DOHH2 (cell line): ENCODE measurements at regions not wholly inside any gene's neighbourhood (a gene's known extent, or its start where the extent isn't known, plus 50 kb on each side); places are given as distances from the start of the nearest gene placed in this dataset.

Experiments used
- H3F3A ChIP-seq: fragments of 200-600 bp; sonication (generic), shearing (Covaris generic); 2 replicates; pipeline ENCODE4 v1.6.0; 2016; ENCODE audit warnings: antibody characterized with exemption, mild to moderate bottlenecking; ENCODE audit not compliant: control insufficient read depth, insufficient read depth
- H3K27ac ChIP-seq: fragments of 200-600 bp; sonication (generic); 2 replicates; pipeline ENCODE4 v1.5.1; 2014; ENCODE audit warnings: low read depth, mild to moderate bottlenecking, low read length, moderate library complexity
- H3K27me3 ChIP-seq: fragments of 200-600 bp; sonication (generic); 2 replicates; pipeline ENCODE4 v1.6.1; 2014; ENCODE audit warnings: mild to moderate bottlenecking, low read length, mixed read lengths; ENCODE audit not compliant: control insufficient read depth
- H3K36me3 ChIP-seq: fragments of 200-600 bp; sonication (generic); 2 replicates; pipeline ENCODE4 v1.6.1; 2014; ENCODE audit warnings: mild to moderate bottlenecking, low read length, moderate library complexity, mixed read lengths; ENCODE audit not compliant: control insufficient read depth
- H3K4me1 ChIP-seq: fragments of 200-600 bp; sonication (generic); 2 replicates; pipeline ENCODE4 v1.6.1; 2014; ENCODE audit warnings: mild to moderate bottlenecking, low read length, mixed read lengths; ENCODE audit not compliant: control insufficient read depth
- H3K4me2 ChIP-seq: fragments of 200-600 bp; sonication (generic); 2 replicates; pipeline ENCODE4 v1.6.0; 2014; ENCODE audit warnings: mild to moderate bottlenecking, low read length, moderate library complexity
- H3K4me3 ChIP-seq: fragments of 200-600 bp; sonication (generic); 2 replicates; pipeline ENCODE4 v1.5.1; 2014; ENCODE audit warnings: mild to moderate bottlenecking, low read length, mixed read lengths
- H3K79me2 ChIP-seq: fragments of 200-600 bp; sonication (generic); 2 replicates; pipeline ENCODE4 v1.6.1; 2014; ENCODE audit warnings: mild to moderate bottlenecking, low read length, mixed read lengths; ENCODE audit not compliant: control insufficient read depth
- H3K9me2 ChIP-seq: fragments of 200-600 bp; sonication (generic); replicated peaks from 2 replicates; pipeline ENCODE4 v1.6.1; 2014; ENCODE audit warnings: mild to moderate bottlenecking, low read length, mixed read lengths; ENCODE audit not compliant: control insufficient read depth
- H3K9me3 ChIP-seq: fragments of 200-600 bp; sonication (generic); 2 replicates; pipeline ENCODE4 v1.6.1; 2014; ENCODE audit warnings: antibody characterized with exemption, low read length, mixed read lengths; ENCODE audit not compliant: control insufficient read depth, insufficient read depth
- H4K20me1 ChIP-seq: fragments of 200-600 bp; sonication (generic); 2 replicates; pipeline ENCODE4 v1.6.0; 2014; ENCODE audit warnings: low read depth, mild to moderate bottlenecking, antibody characterized with exemption, low read length, moderate library complexity; ENCODE audit not compliant: control insufficient read depth, insufficient read depth
- CTCF ChIP-seq: fragments of 200-600 bp; sonication (generic); IDR thresholded peaks from one replicate; pipeline ENCODE4 v1.5.1; 2014; ENCODE audit warnings: antibody characterized with exemption, mild to moderate bottlenecking, low read depth, low read length; ENCODE audit not compliant: poor library complexity, severe bottlenecking
- EZH2phosphoT487 ChIP-seq: fragments of 200-600 bp; sonication (generic); IDR thresholded peaks from 2 replicates; pipeline ENCODE4 v1.6.1; 2017; ENCODE audit warnings: borderline replicate concordance, mild to moderate bottlenecking, antibody characterized with exemption, low read length, moderate library complexity, mixed read lengths

GRCh38 chr17:21522755-21523336 lies 146.7 kb downstream of the KCNJ12 start:
- Histone ChIP-seq H3K27ac (no peak overlapping the region), H3K4me2 (no peak overlapping the region), H3K36me3 (no peaks in the 10 kb centered on the region), H3K4me3 (no peak overlapping the region), H4K20me1 (no peaks in the 10 kb centered on the region), H3F3A (no peaks in the 10 kb centered on the region), H3K9me2 (no peaks in the 10 kb centered on the region), H3K27me3 (peaks cover 2% of the 10 kb centered on the region; the same call in 1 of the 2 replicates), H3K4me1 (no peaks in the 10 kb centered on the region), H3K9me3 (no peaks in the 10 kb centered on the region), H3K79me2 (no peaks in the 10 kb centered on the region)
- no peak for TF ChIP-seq EZH2phosphoT487
- TF ChIP-seq CTCF: no peak

DNA sequence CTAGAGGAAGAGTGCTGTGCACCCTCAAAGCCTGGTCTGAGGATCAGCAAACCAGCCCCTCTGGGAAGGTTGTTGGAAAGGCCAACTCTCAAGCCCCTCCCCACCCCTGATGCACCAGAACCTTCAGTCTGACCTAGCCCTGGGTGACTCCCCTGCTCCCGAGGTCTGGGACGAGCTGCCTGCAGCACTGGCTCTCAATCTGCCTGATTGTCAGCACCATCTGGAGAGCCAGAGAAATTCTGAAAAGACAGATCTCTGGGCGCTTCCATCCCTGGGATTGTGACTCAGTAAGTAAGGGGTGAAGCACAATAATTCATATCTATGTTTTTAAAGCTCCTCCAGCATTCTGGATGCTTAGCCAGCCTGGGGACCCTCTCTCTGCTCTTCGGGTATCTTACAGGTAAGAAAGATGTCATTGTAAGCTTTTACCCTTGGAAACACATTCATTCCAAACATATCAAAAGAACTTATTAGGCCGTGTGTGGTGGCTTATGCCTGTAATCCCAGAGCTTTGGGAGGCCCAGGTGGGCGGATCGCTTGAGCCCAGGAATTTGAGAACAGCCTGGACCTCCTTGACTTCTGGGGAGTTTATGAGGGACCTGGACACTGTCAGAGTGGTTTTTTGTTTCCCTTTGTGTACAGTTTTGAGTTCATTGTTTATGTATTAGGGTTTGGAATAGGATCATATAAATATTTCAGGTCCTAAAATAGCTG lies 147.5 kb downstream of the KCNJ12 start:
- H3K4me3 ChIP-seq: no peak overlapping the region
- H3F3A ChIP-seq: no peaks in the 10 kb centered on the region
- H3K36me3 ChIP-seq: no peaks in the 10 kb centered on the region
- no peaks in the 10 kb centered on the region for H3K9me2 ChIP-seq
- peaks cover 2% of the 10 kb centered on the region; the same call in 1 of the 2 replicates for H3K27me3 ChIP-seq
- H3K4me2 ChIP-seq: no peak overlapping the region
- no peaks in the 10 kb centered on the region for H3K79me2 ChIP-seq
- H4K20me1 ChIP-seq: no peaks in the 10 kb centered on the region
- no peaks in the 10 kb centered on the region for H3K9me3 ChIP-seq
- H3K4me1 ChIP-seq: no peaks in the 10 kb centered on the region
- H3K27ac ChIP-seq: no peak overlapping the region
- TF ChIP-seq EZH2phosphoT487 (no peak), CTCF (no peak)

DNA sequence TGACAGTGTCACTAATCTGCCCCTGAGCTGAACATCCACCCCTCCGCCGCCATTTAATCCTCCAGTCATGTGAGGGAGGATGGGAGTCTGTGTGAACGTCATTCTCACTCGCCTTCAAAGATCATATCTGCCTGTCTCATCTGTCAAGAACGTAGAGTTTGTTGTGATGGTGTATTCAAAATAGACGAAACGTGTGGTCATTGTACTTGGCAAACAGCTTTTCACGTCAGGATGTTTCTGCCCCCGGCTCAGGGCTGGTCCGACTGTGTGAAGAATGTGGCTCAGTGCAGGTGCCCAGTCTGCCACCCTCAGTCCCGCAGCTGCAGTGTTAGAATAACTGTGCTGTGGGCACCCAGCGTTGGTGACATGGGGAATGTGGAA lies 148.0 kb downstream of the KCNJ12 start:
- Histone ChIP-seq H3K36me3 (no peaks in the 10 kb centered on the region), H3K4me3 (no peak overlapping the region), H3K27ac (no peak overlapping the region), H3F3A (no peaks in the 10 kb centered on the region), H3K9me3 (no peaks in the 10 kb centered on the region), H3K4me2 (no peak overlapping the region), H3K9me2 (no peaks in the 10 kb centered on the region), H3K27me3 (no peaks in the 10 kb centered on the region), H3K79me2 (no peaks in the 10 kb centered on the region), H4K20me1 (no peaks in the 10 kb centered on the region), H3K4me1 (no peaks in the 10 kb centered on the region)
- no peak for TF ChIP-seq EZH2phosphoT487

GRCh38 chr17:21525464-21526130 lies 149.4 kb downstream of the KCNJ12 start:
- Histone ChIP-seq H3K4me1 (no peaks in the 10 kb centered on the region), H3K9me2 (no peaks in the 10 kb centered on the region), H3F3A (no peaks in the 10 kb centered on the region), H4K20me1 (no peaks in the 10 kb centered on the region), H3K4me2 (no peak overlapping the region), H3K4me3 (no peak overlapping the region), H3K27me3 (no peaks in the 10 kb centered on the region), H3K79me2 (no peaks in the 10 kb centered on the region), H3K9me3 (no peaks in the 10 kb centered on the region), H3K27ac (no peak overlapping the region), H3K36me3 (no peaks in the 10 kb centered on the region)
- TF ChIP-seq EZH2phosphoT487: no peak
- no peak for TF ChIP-seq CTCF
